ENCODE measurements at regions not wholly inside any gene's neighbourhood (a gene's known extent, or its start where the extent isn't known, plus 50 kb on each side); places are given as distances from the start of the nearest gene placed in this dataset.
A peak's percentile ranks its signal among the peaks of the same experiment; 100 is the strongest.

GRCh38 chr2:118709786-118710185 lies 137.7 kb downstream of the EN1 start:
- DNase-seq (ENCODE audit: low read depth): no peak
- no peak overlapping the region for H3K4me3 ChIP-seq (ENCODE audit: low read depth, low read length)
- no peak for TF ChIP-seq CTCF (IDR thresholded peaks at IDR 0.05; ENCODE audit: insufficient read depth, low read depth, low read length, missing control alignments)

GRCh38 chr2:118706844-118707243 lies 140.6 kb downstream of the EN1 start:
- TF ChIP-seq CTCF (IDR thresholded peaks at IDR 0.05; ENCODE audit: insufficient read depth, low read depth, low read length, missing control alignments): no peak
- DNase-seq (ENCODE audit: low read depth): no peak
- H3K4me3 ChIP-seq (ENCODE audit: low read depth, low read length): no peak overlapping the region

GRCh38 chr2:118706371-118706770 lies 141.1 kb downstream of the EN1 start:
- no peak for TF ChIP-seq CTCF (IDR thresholded peaks at IDR 0.05; ENCODE audit: insufficient read depth, low read depth, low read length, missing control alignments)
- no peak for DNase-seq (ENCODE audit: low read depth)
- H3K4me3 ChIP-seq (ENCODE audit: low read depth, low read length): no peak overlapping the region

GRCh38 chr2:118705032-118705431 lies 142.4 kb downstream of the EN1 start:
- no peak overlapping the region for H3K4me3 ChIP-seq (ENCODE audit: low read depth, low read length)
- no peak for TF ChIP-seq CTCF (IDR thresholded peaks at IDR 0.05; ENCODE audit: insufficient read depth, low read depth, low read length, missing control alignments)
- no peak for DNase-seq (ENCODE audit: low read depth)

GRCh38 chr2:118699447-118700175 lies 147.8 kb downstream of the EN1 start:
- TF ChIP-seq CTCF (IDR thresholded peaks at IDR 0.05; ENCODE audit: insufficient read depth, low read depth, low read length, missing control alignments): no peak
- DNase-seq (ENCODE audit: low read depth): no peak
- H3K4me3 ChIP-seq (ENCODE audit: low read depth, low read length): no peak overlapping the region

GRCh38 chr2:118698564-118698963 lies 148.9 kb downstream of the EN1 start:
- no peak for TF ChIP-seq CTCF (IDR thresholded peaks at IDR 0.05; ENCODE audit: insufficient read depth, low read depth, low read length, missing control alignments)
- no peak overlapping the region for H3K4me3 ChIP-seq (ENCODE audit: low read depth, low read length)
- DNase-seq (ENCODE audit: low read depth): peak; percentile 2

GRCh38 chr2:118697781-118698180 lies 149.7 kb downstream of the EN1 start:
- no peak overlapping the region for H3K4me3 ChIP-seq (ENCODE audit: low read depth, low read length)
- no peak for TF ChIP-seq CTCF (IDR thresholded peaks at IDR 0.05; ENCODE audit: insufficient read depth, low read depth, low read length, missing control alignments)
- no peak for DNase-seq (ENCODE audit: low read depth)
